GM08714 (cell line): ENCODE measurements at regions not wholly inside any gene's neighbourhood (a gene's known extent, or its start where the extent isn't known, plus 50 kb on each side); places are given as distances from the start of the nearest gene placed in this dataset.
"Not testable (repeated sequence)": the region's sequence is repeated elsewhere in the genome, so short reads cannot be mapped to it uniquely, and the experiment has no call there.

ENCODE experiments used
- H3K4me3 ChIP-seq: fragments of 200-500 bp; sonication (Bioruptor generic); 2 replicates; pipeline ENCODE4 v1.5.1; 2014; ENCODE audit warnings: mild to moderate bottlenecking, low read length, inconsistent platforms
- ZNF274 ChIP-seq: IDR thresholded peaks from 2 replicates; pipeline ENCODE4 v1.6.1; 2012; ENCODE audit warnings: mild to moderate bottlenecking, low read depth, low read length

DNA sequence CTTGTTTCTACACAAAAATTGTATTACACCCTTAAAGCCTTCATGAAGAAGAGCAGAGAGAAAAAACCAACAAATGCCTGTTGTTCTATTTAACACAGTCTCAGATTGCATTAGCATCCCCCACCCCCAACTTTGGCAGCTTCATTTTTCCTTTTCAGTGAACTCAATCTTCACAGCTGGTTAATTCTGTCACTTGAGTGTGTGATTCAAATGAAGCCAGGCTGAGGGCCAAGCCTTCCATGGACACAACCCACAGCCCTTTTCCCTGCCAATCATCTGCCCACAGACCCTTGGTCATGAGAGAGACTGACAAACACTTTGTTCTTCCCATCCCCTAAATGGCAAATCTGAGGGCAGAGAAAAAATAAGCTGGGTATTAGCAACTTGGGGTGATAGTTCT, 217.5 kb upstream of the NMUR2 start:
- no peak overlapping the region for H3K4me3 ChIP-seq
- no peak for TF ChIP-seq ZNF274

DNA sequence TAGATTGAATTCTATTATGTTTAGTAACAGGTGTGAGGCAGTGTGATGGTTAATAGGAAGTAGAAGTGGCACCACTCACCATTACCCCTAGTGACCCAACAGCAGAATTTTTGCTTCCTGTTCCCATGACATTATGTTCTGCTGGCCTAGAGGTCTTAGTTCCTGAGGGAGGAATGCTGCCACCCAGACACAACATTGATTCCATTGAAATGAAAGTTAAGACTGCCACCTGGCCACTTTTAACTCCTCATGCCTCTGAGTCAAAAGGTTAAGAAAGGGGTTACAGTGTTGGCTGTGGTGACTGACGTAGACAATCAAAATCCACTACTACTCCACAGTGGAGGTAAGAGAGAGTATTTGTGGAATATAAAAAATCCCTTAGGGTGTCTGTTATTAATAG, 218.9 kb upstream of the NMUR2 start:
- H3K4me3 ChIP-seq, result no peak overlapping the region
- TF ChIP-seq ZNF274, result no peak

DNA sequence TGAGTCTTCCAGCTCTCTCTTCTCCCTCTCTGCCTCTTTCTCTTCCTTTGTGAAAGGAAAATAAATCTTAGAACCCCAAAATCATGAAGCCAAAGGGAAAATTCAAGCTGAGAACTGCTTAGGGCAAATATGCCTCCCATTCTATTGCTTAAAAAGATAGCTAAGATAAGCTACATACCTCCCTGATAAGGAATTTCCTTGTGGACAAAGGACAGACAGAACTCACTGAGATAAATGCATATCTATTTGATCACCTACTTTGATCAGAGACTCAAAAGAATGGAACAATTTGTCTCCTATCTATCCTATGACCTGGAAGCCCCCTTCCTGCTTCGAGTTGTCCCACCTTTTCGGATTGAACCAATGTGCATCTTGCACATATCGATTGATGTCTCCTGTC, 220.6 kb upstream of the NMUR2 start:
- no peak overlapping the region for H3K4me3 ChIP-seq
- TF ChIP-seq ZNF274, result no peak

DNA sequence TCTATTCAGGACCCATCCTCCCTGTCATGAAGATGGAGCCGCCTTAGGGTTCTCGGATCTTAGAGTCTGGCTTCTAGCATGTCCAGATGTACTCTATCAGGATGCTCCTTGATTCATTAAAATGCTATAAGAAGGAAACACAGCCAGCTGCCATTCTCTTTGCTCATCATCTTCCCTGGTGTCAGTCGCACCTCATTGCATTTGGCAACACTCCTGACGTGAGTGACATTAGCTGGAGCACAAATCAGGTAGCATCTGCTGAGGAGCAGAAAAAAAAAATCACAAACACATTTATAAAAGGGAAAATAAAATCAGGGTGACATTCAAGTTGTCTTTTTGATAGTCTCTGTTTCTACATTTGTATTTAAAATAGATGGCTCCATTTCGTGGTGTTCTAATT, 226.1 kb upstream of the NMUR2 start:
- no peak overlapping the region for H3K4me3 ChIP-seq
- TF ChIP-seq ZNF274, result no peak

DNA sequence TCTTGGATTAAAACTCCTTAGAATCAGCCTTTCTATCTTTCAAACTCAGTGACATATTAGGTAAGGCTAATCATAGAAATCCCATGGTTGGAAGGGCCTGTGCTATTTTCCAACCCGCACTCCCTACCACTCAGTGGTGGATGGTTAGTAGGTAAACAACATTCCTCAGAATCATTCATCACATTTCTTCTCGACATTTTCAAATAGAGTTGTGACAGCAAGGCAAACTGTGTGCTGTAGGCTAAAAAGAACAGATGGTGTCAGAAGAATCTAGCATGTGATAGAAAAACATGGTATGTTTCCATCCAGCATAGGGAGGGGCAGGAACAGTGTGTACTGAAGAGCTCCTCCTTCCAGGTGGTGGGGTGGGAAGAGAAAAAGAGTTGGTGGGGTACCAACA, 227.3 kb upstream of the NMUR2 start:
- no peak overlapping the region for H3K4me3 ChIP-seq
- TF ChIP-seq ZNF274, result no peak

DNA sequence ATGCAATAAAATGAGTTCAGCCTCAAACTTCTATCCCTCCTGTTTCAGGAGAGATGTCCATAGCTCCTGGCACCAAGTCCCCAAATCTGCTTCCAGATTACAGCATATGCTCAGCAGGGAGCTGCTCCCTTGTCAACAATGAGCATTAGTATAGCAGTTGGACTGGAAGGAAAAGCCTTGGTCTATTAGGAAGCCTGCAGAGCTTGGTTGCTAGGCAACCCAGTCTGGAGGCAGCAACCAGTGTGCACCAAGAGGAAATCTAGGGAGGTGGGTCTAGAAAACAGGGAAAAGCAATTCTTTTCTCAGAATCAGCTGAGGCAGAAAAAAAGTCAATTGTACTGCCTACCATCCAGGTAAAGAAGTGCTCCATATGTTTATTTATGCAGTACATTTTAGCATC, 229.5 kb upstream of the NMUR2 start:
- no peak for TF ChIP-seq ZNF274
- no peak overlapping the region for H3K4me3 ChIP-seq

DNA sequence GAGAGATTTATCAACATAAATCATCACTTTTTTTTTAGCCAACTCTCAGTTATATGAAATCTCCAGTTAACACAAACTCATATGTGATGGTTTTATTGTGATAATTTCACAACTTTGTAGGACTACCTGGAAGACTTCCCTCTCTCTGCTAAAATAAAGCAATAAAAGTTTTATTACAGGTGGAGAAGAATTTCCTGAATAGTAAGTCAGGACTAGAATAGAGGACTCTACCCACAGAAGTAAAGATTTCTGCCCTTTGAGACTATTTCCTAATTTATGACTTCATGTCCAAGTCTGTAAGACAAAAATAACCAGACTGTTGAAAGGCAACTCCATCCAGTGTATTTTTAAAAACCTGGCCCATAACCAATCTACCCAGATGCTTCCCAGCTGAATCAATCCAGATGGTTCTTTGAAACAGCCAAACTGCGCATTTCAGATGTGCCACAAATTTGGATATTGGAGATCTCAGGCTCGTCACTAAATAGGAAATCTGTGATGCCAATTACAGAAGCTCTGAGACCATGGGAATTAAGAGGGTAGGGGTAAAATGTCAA, 234.0 kb upstream of the NMUR2 start:
- no peak for TF ChIP-seq ZNF274
- H3K4me3 ChIP-seq, result no peak overlapping the region

DNA sequence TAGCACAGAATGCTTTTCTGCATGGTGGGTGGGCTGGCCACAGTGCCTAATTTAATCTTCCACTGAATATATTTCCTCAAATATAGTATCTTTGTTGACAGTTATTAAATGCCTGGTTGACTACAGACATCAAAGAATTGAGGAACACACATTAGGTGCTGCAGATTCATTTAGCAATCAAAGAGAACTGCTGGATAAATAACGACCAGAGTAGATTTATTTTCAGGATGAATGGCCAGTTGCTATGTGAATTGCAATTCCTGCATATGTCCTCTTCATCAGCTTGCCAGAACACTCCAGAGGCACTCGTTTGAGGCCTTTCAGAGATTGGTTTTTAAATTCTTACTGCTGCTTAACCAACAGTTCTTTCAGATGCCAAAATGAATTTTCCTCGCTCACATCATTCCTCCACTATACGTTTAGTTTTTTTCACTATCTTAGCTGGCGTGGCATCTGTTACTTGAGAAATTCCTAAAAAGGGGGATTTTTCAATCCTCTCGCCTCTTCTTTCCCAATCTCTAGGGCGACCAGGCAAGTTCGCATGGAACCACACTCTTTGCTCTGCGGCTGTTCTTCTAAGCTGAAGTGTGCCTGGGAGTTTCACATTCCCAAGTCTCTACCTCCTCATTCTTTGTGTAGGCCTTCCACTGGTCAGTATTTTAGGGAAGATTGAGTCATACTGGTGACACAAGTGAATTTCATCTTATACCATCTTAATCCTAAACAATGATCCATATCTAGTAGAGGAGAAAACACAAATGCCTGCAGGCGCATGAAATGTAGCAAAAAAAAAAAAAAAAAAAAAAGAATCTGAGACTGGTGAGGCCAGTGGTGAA, 237.1 kb upstream of the NMUR2 start:
- TF ChIP-seq ZNF274, result no peak
- no peak overlapping the region for H3K4me3 ChIP-seq

DNA sequence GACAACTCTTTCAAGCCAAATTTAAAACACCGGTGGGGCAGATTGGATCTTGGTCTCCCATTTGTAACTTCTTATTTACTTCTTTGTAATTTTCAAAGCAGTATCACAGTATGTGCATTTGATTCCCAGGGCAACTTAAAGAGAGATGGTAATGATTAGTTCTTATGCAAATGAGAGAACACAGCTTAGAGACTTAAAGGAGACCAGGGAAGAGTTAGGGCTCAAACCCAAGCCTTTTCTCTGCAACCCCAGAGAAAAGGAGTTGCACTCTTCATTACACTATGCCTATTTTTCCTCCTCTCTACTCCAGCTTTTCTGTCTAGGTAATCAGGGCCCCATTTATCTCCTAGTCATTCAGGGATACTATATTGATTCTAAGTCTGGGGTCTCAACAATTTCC, 237.8 kb upstream of the NMUR2 start:
- TF ChIP-seq ZNF274, result no peak
- H3K4me3 ChIP-seq, result no peak overlapping the region

DNA sequence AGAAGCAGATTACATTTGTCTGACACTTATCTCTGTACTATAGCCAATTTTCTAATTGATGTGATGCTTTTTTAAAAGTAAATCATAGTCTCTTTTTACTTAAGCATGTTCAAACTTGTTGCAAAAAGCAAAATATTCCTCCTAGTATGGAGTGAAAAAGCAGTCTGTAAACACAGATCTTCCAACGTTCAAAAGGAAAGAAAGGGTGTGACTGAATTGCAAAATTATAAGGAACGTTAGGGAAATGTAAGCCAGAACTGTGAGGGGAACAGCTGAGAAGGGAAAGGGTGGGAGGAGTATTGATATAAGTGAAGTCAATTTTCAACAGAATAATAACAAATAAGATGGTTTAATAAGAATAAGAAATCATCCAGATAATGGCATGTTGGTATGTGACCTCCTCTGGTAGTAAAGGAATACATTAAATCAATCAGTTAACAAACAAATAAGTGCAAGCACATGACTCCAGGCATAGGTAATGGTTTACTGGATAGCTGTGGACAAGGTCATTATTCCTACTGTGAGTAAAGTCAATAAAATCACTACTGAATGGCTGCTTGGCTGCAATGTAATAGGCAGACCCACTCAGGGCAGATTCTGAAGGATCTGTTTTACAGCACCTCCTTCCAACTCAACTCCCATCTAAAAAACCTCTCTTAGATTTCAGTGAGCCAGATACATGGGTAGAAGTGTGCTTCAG, 239.1 kb upstream of the NMUR2 start:
- no peak for TF ChIP-seq ZNF274
- H3K4me3 ChIP-seq, result no peak overlapping the region

DNA sequence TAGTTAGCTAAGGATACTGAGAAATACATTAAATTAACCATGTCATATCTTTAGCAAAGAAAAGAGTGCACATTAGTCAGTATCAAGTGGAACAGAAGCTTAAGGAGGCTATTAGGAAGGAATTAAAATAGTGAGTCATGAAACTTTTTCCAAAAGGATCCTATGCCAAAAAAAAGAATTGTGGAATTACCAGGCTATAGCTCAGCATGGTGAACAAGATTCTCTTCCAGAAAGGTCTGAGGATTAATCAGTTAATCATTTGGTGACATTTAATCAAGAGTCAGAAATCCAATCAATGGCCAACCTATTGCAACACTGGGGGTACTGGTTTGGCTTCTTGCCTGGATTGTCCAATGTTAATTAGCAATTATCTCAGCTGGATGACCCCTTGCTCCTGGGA, 244.5 kb upstream of the NMUR2 start:
- TF ChIP-seq ZNF274, result no peak
- H3K4me3 ChIP-seq, result no peak overlapping the region

DNA sequence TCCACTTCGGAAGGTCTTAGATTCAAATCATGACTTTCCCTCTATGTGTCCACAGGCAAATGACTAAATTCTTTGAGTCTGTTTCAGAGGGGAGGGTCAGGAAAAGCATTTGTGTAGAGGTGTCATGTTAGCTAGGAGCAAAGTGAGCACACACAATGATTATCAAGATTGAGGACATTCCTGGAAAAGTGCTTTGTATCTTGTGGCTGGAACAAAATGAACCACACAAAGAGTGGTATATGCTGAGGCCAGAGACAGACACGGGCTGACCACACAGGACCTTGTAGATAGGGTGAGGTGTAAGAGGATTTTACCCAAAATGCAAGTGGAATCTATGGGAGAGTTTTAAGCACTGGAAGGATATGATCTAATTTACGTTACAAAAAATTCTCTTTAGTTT, 245.3 kb upstream of the NMUR2 start:
- H3K4me3 ChIP-seq, result no peak overlapping the region
- TF ChIP-seq ZNF274, result no peak

DNA sequence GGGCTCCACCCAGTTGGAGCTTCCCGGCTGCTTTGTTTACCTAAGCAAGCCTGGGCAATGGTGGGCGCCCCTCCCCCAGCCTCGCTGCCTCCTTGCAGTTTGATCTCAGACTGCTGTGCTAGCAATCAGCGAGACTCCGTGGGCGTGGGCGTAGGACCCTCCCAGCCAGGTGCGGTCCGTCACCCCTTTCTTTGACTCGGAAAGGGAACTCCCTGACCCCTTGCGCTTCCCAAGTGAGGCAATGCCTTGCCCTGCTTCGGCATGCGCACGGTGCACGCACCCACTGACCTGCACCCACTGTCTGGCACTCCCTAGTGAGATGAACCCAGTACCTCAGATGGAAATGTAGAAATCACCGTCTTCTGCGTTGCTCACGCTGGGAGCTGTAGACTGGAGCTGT, 254.4 kb upstream of the NMUR2 start:
- H3K4me3 ChIP-seq, result not testable (repeated sequence)

DNA sequence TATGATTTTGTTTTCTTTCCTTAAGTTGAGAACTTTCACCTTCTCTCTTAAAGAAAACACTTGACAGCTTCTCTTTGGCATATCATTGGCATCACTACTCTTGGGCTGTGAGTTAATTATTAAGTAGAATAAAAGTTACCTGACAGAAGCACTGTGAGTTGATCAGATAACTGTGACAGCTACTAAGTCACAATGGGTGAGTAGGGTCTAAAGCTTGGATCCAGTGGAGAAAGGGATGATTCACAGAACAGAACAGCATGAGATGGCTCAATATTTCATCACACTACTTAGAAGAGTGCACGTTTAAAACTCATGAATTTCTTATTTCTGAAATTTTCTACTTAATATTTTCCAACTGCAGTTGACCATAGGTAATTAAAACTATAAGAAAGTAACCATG, 268.5 kb upstream of the NMUR2 start:
- no peak for TF ChIP-seq ZNF274
- H3K4me3 ChIP-seq, result no peak overlapping the region

DNA sequence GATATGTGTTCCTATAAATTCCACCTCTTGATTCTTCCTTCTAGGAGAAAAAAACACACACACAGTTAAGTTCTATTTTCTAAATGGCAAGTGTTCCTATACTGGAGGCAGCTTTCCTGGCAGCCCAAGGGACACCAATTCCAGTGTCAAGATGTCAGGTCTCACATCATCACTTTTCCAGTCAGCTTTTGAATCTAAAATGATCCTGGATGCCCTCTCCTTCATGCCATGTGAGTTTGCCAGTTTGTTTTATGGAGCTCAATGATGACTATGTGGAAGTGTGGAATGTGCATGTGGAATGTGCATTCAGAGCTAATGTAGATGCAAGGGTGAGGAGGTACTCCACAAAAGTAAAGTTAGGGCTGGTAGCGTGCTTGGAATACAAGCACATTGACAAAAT, 269.3 kb upstream of the NMUR2 start:
- no peak overlapping the region for H3K4me3 ChIP-seq

DNA sequence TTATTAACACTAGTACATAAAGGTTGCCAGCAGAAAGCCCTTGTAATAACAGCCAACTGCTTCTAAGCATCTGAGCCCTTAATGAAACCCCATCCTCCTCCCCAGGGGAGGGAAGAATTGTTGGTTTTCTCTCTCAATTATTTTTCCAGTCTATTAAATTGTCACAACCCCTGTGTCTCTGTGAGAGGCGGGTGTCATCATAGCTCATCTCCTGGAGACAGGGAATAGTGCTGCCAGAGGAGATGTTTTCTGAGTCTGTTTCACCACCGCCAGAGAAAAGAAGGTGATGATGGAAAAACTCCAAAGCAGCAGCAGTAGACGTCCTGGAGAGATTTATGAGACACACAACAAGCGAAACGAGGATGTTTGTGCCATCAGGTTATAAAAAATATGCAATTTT, 271.1 kb upstream of the NMUR2 start:
- H3K4me3 ChIP-seq, result no peak overlapping the region
- TF ChIP-seq ZNF274, result no peak

More for the DNA sequence above, 269.3 kb upstream of the NMUR2 start:
- TF ChIP-seq ZNF274, result no peak
